Omental fat pad (tissue), 3 donors: ENCODE measurements at regions not wholly inside any gene's neighbourhood (a gene's known extent, or its start where the extent isn't known, plus 50 kb on each side); places are given as distances from the start of the nearest gene placed in this dataset.

Experiments
- ATAC-seq: fragments of 150-250 bp; one replicate; pipeline ENCODE4 v1.9.1; 2016; ENCODE audit warnings: mild to moderate bottlenecking, moderate library complexity; ENCODE audit not compliant: low FRiP score
- DNase-seq: peaks from one replicate; pipeline ENCODE4 v3.0.0-alpha.2; 2019; ENCODE audit warnings: low spot score
- CTCF ChIP-seq, 3 donors: fragments of 450-650 bp; IDR thresholded peaks; one replicate each; pipeline ENCODE4 v1.5.1; 2016 to 2017; ENCODE audit warnings: antibody characterized with exemption in 3 of 3, mild to moderate bottlenecking in 3 of 3, moderate library complexity in 2 of 3

GRCh38 chr6:56348578-56348977 is 101.2 kb upstream of the COL21A1 start:
- ATAC-seq, result no peak
- no peak for TF ChIP-seq CTCF (IDR thresholded peaks at IDR 0.05)
- DNase-seq, result no peak

- DNase-seq (no peak), ATAC-seq (no peak)
- TF ChIP-seq CTCF (IDR thresholded peaks at IDR 0.05), result no peak
Measured at GRCh38 chr6:56347526-56347925, 100.1 kb upstream of the COL21A1 start.

GRCh38 chr6:56346958-56347357 is 99.6 kb upstream of the COL21A1 start:
- DNase-seq, result no peak
- TF ChIP-seq CTCF (IDR thresholded peaks at IDR 0.05), result no peak
- no peak for ATAC-seq

DNA sequence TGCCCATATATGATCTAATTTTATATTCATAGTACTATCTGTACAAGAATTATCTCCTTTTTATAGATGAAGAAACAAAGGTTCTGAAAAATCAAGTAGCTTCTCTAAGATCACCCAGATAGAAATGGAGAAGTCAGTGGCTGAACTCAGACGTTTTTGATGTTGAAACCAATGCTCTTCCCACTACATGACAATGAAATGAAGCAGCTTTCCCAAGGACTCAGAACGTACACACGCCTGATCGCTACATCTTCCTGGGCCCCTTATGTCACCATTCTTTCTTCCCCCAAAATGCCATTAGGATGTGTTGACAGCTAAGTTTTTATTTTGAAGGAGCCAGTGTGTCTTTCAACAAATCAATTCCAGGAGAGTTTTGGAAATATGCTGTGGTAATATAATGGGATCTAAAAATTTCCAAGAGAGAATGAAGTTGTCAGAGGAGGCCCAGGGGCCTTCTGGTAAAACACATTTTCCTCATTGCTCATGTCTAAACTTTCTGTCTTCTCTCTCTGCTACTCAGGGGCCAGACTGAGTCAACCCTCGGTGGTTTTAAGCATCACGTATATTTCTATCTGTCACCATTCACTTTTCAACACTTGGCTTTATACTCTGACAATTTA is 98.1 kb upstream of the COL21A1 start:
- DNase-seq, result no peak
- TF ChIP-seq CTCF (IDR thresholded peaks at IDR 0.05), result no peak
- no peak for ATAC-seq

DNA sequence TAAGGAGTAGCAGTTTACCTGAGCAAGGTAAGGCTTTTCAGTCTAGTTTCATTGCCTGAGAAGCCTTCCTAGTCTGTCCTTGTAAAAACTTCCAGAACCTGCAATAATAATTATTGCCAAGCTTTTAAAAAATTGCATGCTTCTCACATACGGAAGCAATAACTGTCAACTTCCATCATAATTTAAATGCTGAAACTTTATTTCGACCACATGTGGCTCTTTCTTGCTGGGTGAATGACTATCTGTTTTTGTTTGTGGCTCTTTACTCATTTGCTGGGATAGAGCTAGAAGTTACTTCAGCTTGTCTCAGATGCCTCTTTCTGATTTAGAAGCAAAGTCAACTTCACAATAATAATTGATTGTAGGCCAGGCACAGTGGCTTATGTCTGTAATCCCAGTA is 95.9 kb upstream of the COL21A1 start:
- ATAC-seq, result no peak
- no peak for DNase-seq
- TF ChIP-seq CTCF (IDR thresholded peaks at IDR 0.05), result no peak

DNA sequence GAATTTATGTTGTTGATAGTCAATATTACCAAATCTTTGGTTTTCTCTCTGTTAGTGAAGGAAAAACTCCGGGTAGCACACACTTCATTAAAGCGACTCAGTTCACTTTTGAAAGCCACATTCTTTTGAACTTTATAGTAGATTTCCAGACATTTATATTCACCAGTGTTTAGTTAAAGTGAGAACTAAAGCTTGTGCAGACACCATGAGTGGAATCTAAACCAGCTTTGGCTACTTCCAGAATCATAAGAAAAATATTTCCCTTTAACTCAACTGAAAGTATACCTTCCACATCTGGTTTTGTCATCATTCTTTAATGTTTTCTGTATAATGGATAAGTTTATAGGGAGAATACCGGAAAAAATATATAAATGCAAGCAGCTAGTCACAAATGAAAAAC is 92.1 kb upstream of the COL21A1 start:
- ATAC-seq (no peak), DNase-seq (no peak)
- no peak for TF ChIP-seq CTCF (IDR thresholded peaks at IDR 0.05)

- ATAC-seq (peak; percentile 41), DNase-seq (no peak)
- TF ChIP-seq CTCF (IDR thresholded peaks at IDR 0.05), result no peak
Measured at GRCh38 chr6:56335726-56336125, 88.3 kb upstream of the COL21A1 start.
